NCI-H2107 treated with DMSO at 0.1 percent for 48 hours (cell line): ENCODE measurements at regions not wholly inside any gene's neighbourhood (a gene's known extent, or its start where the extent isn't known, plus 50 kb on each side); places are given as distances from the start of the nearest gene placed in this dataset.

Source experiments
- DNase-seq: peaks from one replicate; lab custom pipeline; 2025; ENCODE audit not compliant: unreplicated experiment; lab: John Stamatoyannopoulos, UW

GRCh38 chr12:46453428-46453827 is 80.9 kb upstream of the SLC38A2 start:
- DNase-seq, result no peak

- no peak for DNase-seq
These were observed 80.2 kb upstream of the SLC38A2 start for GRCh38 chr12:46452776-46453175.

- DNase-seq, result no peak
These were observed 79.6 kb upstream of the SLC38A2 start for GRCh38 chr12:46452061-46452615.

GRCh38 chr12:46451276-46452021 is 78.9 kb upstream of the SLC38A2 start:
- no peak for DNase-seq

GRCh38 chr12:46450279-46450748 is 77.7 kb upstream of the SLC38A2 start:
- DNase-seq, result no peak

GRCh38 chr12:46449856-46450255 is 77.3 kb upstream of the SLC38A2 start:
- DNase-seq, result no peak

GRCh38 chr12:46449316-46449715 is 76.7 kb upstream of the SLC38A2 start:
- DNase-seq, result no peak

- DNase-seq, result no peak
These were observed 74.1 kb upstream of the SLC38A2 start for GRCh38 chr12:46446645-46447044.

GRCh38 chr12:46445551-46446235 is 73.1 kb upstream of the SLC38A2 start:
- DNase-seq, result no peak

GRCh38 chr12:46445093-46445492 is 72.5 kb upstream of the SLC38A2 start:
- DNase-seq, result no peak

GRCh38 chr12:46443594-46444263 is 71.2 kb upstream of the SLC38A2 start:
- no peak for DNase-seq

GRCh38 chr12:46442738-46443137 is 70.2 kb upstream of the SLC38A2 start:
- no peak for DNase-seq

GRCh38 chr12:46442239-46442638 is 69.7 kb upstream of the SLC38A2 start:
- no peak for DNase-seq

GRCh38 chr12:46439793-46440511 is 67.4 kb upstream of the SLC38A2 start:
- no peak for DNase-seq

GRCh38 chr12:46438719-46439319 is 66.2 kb upstream of the SLC38A2 start:
- no peak for DNase-seq

- DNase-seq, result no peak
These were observed 65.7 kb upstream of the SLC38A2 start for GRCh38 chr12:46438256-46438655.

GRCh38 chr12:46437469-46437868 is 64.9 kb upstream of the SLC38A2 start:
- DNase-seq, result no peak

- DNase-seq, result no peak
These were observed 64.2 kb upstream of the SLC38A2 start for GRCh38 chr12:46436747-46437146.

GRCh38 chr12:46435625-46436024 is 63.1 kb upstream of the SLC38A2 start:
- no peak for DNase-seq

- no peak for DNase-seq
These were observed 62.5 kb upstream of the SLC38A2 start for GRCh38 chr12:46435029-46435428.

GRCh38 chr12:46433829-46434228 is 61.3 kb upstream of the SLC38A2 start:
- no peak for DNase-seq
